NCI-H2196 (cell line): ENCODE measurements at regions not wholly inside any gene's neighbourhood (a gene's known extent, or its start where the extent isn't known, plus 50 kb on each side); places are given as distances from the start of the nearest gene placed in this dataset.

Source experiments
- DNase-seq: peaks from one replicate; lab custom pipeline; 2025; ENCODE audit not compliant: unreplicated experiment; lab: John Stamatoyannopoulos, UW

GRCh38 chr18:38115201-38115600, 549.6 kb upstream of the CELF4 start:
- DNase-seq: no peak

GRCh38 chr18:38087538-38087937, 521.9 kb upstream of the CELF4 start:
- no peak for DNase-seq

GRCh38 chr18:38081516-38081915, 515.9 kb upstream of the CELF4 start:
- DNase-seq: no peak

GRCh38 chr18:38077229-38077628, 511.6 kb upstream of the CELF4 start:
- DNase-seq: no peak

GRCh38 chr18:38076346-38077070, 510.9 kb upstream of the CELF4 start:
- DNase-seq: no peak

- DNase-seq: no peak
Observed at GRCh38 chr18:38074298-38074876, 508.8 kb upstream of the CELF4 start.

GRCh38 chr18:38067821-38068220, 502.2 kb upstream of the CELF4 start:
- no peak for DNase-seq

GRCh38 chr18:38067086-38067485, 501.5 kb upstream of the CELF4 start:
- no peak for DNase-seq

GRCh38 chr18:38052879-38053590, 487.4 kb upstream of the CELF4 start:
- no peak for DNase-seq

GRCh38 chr18:38047820-38048219, 482.2 kb upstream of the CELF4 start:
- DNase-seq: no peak

- DNase-seq: no peak
Observed at GRCh38 chr18:38046651-38047050, 481.1 kb upstream of the CELF4 start.

GRCh38 chr18:38045845-38046244, 480.2 kb upstream of the CELF4 start:
- DNase-seq: no peak

GRCh38 chr18:38042211-38042890, 476.8 kb upstream of the CELF4 start:
- no peak for DNase-seq

- DNase-seq: no peak
Observed at GRCh38 chr18:38038242-38038641, 472.6 kb upstream of the CELF4 start.

- no peak for DNase-seq
Observed at GRCh38 chr18:38035193-38035592, 469.6 kb upstream of the CELF4 start.

GRCh38 chr18:38033282-38033681, 467.7 kb upstream of the CELF4 start:
- DNase-seq: no peak

- DNase-seq: no peak
Observed at GRCh38 chr18:38032516-38032915, 466.9 kb upstream of the CELF4 start.

- no peak for DNase-seq
Observed at GRCh38 chr18:38028946-38029345, 463.3 kb upstream of the CELF4 start.

- DNase-seq: no peak
Observed at GRCh38 chr18:38025433-38026038, 459.9 kb upstream of the CELF4 start.

- no peak for DNase-seq
Observed at GRCh38 chr18:38023871-38024270, 458.3 kb upstream of the CELF4 start.

- DNase-seq: no peak
Observed at GRCh38 chr18:38022234-38022633, 456.6 kb upstream of the CELF4 start.
